SH-SY5Y (cell line): ENCODE measurements at regions not wholly inside any gene's neighbourhood (a gene's known extent, or its start where the extent isn't known, plus 50 kb on each side); places are given as distances from the start of the nearest gene placed in this dataset.

Experiments used
- GATA2 ChIP-seq: IDR thresholded peaks from 2 replicates; pipeline ENCODE4 v1.6.1; 2011; ENCODE audit warnings: mild to moderate bottlenecking, low read depth, low read length
- GATA3 ChIP-seq: IDR thresholded peaks from 2 replicates; pipeline ENCODE4 v1.6.1; 2011; ENCODE audit warnings: low read depth, mild to moderate bottlenecking, low read length, moderate library complexity

GRCh38 chr2:167415068-167415467 lies 526.8 kb downstream of the XIRP2 start:
- no peak for TF ChIP-seq GATA2
- TF ChIP-seq GATA3: no peak
